ENCODE measurements at regions not wholly inside any gene's neighbourhood (a gene's known extent, or its start where the extent isn't known, plus 50 kb on each side); places are given as distances from the start of the nearest gene placed in this dataset.

DNA sequence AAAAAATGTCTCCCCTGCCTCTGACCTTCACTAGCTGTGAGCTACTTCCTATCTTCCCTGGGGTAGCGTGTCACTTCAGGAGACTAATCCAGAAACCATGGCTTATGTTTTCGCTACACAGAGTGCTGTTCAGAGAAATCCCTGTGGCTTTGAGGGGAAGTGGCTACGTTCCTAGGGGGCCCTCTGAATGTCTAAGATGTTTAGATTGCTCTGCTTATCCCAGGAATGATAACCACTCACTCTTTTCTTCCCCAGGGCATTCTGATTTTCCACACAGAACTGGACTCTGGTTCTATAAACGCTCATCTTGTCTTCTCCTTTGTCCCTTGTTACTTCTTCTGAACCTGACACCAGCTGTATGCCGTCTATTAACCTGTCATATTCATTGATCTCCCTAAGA, 572.5 kb downstream of the OLFM4 start:
- no peak for DNase-seq (ENCODE audit: low read depth)
- H3K4me3 ChIP-seq (ENCODE audit: low read length) = no peak overlapping the region
- TF ChIP-seq, protein P1, sequence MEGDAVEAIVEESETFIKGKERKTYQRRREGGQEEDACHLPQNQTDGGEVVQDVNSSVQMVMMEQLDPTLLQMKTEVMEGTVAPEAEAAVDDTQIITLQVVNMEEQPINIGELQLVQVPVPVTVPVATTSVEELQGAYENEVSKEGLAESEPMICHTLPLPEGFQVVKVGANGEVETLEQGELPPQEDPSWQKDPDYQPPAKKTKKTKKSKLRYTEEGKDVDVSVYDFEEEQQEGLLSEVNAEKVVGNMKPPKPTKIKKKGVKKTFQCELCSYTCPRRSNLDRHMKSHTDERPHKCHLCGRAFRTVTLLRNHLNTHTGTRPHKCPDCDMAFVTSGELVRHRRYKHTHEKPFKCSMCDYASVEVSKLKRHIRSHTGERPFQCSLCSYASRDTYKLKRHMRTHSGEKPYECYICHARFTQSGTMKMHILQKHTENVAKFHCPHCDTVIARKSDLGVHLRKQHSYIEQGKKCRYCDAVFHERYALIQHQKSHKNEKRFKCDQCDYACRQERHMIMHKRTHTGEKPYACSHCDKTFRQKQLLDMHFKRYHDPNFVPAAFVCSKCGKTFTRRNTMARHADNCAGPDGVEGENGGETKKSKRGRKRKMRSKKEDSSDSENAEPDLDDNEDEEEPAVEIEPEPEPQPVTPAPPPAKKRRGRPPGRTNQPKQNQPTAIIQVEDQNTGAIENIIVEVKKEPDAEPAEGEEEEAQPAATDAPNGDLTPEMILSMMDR (conservative IDR thresholded peaks at IDR 0.05; ENCODE audit: low read depth, low read length) = no peak

DNA sequence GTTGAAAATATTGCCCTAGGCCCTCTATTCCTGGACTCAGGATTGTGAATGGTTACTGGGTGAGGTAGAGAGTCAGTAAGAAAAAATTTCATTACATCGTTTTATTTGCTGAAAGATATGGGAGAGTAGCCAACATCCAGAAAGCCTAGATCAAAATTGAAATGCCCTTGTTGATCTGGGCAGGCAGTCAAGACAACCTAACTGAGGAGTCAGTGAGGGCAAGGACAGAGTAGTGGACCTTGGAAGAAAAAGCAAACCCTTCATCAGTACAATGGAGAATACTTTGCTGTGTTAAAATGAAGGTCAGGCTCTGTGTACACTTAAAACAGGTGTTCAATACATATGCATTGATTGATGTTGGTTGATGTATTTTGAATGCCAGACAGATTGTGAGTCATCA, 576.7 kb downstream of the OLFM4 start:
- no peak for DNase-seq (ENCODE audit: low read depth)
- TF ChIP-seq, protein P1 (conservative IDR thresholded peaks at IDR 0.05; ENCODE audit: low read depth, low read length) = no peak
- no peak overlapping the region for H3K4me3 ChIP-seq (ENCODE audit: low read length)

DNA sequence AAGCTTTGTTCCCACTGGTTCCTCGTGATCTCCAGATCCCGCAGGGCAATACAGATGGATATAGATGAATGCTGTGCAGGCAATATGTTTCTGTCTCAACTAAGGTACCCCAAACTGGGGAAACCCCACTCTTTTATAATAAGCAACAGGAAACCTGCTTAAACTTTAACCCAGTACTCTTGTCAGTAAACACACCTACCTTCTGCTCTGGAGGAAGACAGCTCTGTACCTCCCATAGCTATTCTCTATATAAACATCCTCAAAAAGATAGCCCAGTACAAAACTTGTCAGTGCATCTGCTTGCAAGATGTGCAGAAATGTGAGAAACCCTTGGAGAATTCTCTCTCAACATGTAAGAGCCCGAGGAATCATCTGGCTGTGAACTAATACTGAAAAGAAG, 583.6 kb downstream of the OLFM4 start:
- DNase-seq (ENCODE audit: low read depth) = no peak
- TF ChIP-seq, protein P1 (conservative IDR thresholded peaks at IDR 0.05; ENCODE audit: low read depth, low read length) = no peak
- H3K4me3 ChIP-seq (ENCODE audit: low read length) = no peak overlapping the region

DNA sequence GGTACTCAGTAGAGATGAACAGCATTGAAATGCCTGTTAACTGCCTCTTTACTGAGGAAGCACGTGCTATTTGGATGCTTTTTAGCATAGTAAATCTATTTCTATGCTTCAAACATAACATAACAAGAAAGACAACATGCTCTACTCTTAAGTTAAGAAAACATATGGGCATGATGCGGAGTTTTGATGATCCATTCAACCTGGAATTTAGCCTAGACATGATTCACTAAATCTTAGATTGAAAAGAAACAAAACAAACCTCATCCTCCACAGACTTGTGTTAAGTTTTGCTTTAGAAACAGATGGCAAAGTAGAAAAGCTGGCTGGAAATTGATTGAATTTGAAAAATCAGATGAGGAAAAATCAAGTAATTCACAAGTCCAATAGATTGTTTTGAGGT, 593.8 kb downstream of the OLFM4 start:
- DNase-seq (ENCODE audit: low read depth) = no peak
- H3K4me3 ChIP-seq (ENCODE audit: low read length) = no peak overlapping the region
- TF ChIP-seq, protein P1 (conservative IDR thresholded peaks at IDR 0.05; ENCODE audit: low read depth, low read length) = no peak

DNA sequence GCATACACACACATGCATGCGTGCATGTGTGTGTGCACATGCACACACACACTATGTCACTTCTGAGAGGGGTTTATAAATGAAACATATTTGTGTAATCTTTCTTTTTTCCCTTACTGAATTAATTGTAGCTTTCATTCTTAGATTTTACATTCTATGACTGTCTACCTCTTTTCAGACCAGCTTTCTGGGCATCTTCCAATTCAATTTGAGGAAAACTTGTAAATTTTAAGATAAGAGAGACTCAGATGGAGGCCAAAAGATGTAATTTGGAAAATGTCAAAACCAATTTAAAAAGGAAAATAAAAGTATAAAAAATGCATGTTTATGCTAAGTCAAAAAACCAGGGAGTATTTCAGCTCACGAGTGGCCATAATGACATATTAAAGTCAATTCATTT, 594.5 kb downstream of the OLFM4 start:
- no peak overlapping the region for H3K4me3 ChIP-seq (ENCODE audit: low read length)
- DNase-seq (ENCODE audit: low read depth) = no peak
- TF ChIP-seq, protein P1 (conservative IDR thresholded peaks at IDR 0.05; ENCODE audit: low read depth, low read length) = no peak

DNA sequence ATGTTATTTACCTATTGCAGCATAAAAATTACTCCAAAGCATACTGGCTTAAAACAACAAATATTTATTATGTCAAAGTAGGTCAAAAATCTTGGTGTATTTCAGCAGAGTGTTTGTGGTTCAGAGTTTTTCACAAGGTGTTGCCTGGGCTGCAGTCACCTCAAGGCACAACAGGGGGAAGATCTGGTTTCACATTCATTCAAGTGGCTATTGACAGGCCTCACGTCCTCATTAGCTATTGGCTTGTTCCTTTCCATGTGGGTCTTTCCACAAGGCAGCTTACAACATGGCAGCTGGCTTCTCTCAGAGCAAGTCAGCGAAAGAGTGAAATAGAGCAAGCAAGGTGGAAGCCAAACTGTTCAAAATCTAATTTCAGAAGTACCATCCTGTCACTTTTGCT, 602.9 kb downstream of the OLFM4 start:
- no peak for DNase-seq (ENCODE audit: low read depth)
- H3K4me3 ChIP-seq (ENCODE audit: low read length) = no peak overlapping the region
- TF ChIP-seq, protein P1 (conservative IDR thresholded peaks at IDR 0.05; ENCODE audit: low read depth, low read length) = no peak

DNA sequence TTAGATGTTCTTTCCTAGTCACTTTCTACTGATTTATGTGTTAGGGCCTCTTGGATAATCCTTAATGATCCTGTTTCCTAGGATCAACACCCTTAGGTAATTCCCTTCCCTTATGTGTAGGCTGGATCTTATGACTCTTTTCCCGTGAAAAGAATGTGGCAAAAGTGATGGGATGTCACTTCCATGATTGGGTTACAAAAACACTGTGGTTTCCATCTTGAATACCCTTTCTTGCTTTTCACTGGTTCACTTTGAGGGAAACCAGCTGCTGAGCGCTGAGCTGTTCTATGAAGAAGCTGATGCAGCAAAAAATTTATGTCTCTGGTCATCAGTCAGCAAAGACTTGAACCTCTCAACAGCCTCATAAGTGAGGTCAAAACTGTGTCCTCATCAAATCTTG, 609.4 kb downstream of the OLFM4 start:
- TF ChIP-seq, protein P1 (conservative IDR thresholded peaks at IDR 0.05; ENCODE audit: low read depth, low read length) = no peak
- DNase-seq (ENCODE audit: low read depth) = no peak
- H3K4me3 ChIP-seq (ENCODE audit: low read length) = no peak overlapping the region

All from retinal pigment epithelial cell (primary cell).